ENCODE measurements at regions not wholly inside any gene's neighbourhood (a gene's known extent, or its start where the extent isn't known, plus 50 kb on each side); places are given as distances from the start of the nearest gene placed in this dataset.

DNA sequence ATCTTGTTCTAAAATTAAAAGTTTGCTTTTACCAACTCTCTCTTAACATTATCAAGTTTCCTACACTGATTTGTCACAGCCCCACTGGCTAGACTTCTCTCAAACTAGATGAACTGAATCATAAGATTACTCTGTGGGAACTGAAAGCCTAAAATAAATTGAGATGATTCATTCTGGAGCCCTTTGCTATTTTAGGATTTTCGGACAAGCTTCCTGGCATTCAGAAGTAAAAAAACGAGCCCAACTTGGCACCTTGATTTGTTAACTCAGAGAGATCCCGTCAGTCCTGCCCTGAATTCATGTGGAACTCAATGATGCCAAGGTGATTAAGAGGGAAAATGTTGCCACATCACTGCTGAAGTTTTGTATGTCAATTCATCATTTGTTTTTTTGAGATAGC is 122.0 kb upstream of the NRSN1 start:
- no peak for DNase-seq

DNA sequence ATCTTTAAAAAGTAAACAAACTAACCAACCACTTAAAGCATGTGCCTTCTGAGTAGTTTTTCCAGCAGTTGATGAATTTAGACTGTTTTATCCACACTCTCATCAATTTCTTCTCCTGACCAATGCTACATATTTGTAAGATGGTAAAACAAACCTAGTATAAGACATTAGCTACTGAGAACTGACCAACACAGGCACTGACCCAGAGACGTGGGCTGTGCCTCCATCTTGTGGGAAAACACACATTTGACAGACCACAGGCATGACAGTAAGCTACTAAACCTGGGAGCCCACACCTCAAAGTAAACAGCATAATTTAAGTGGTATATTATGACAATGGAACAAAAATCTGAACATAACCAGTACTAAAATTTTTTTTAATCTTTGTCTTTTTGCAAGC is 121.4 kb upstream of the NRSN1 start:
- no peak for DNase-seq

DNA sequence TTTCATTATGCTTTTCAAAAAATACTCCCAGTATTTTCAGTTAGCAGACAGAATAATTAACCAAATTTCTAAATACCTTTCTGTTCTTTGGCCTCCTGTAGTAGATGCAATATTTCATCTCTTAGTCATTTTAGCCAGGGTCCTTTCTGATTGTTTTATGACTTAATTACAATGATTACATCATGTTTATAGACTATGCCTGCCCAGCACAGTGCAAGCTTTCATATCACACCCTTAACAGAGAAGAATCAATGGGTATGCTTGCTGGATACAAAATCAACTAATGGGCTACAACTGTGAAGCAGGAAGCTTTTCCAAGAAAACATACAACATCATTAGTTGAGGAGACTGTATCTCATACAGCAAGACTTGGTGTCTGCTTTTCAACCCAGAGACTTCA is 119.8 kb upstream of the NRSN1 start:
- DNase-seq, result no peak

DNA sequence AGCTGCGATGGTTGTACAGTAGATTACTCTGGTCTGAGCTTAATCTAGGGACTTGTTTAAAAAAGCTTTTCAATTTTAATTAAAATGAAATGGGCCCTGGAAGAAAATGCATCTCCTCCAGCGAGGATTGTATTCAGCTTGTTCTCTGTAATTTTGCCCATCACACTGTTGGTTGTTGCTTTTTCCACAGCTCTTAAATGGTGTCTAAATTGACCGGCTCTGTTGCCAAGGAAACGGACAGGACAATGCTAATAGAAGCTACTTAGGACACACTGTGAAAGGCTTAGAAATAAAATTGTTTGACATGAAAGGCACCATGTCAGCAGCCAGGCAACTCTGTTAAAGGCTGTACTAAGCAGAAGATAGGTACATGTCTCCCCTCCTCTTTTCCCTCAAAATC is 116.7 kb upstream of the NRSN1 start:
- no peak for DNase-seq

DNA sequence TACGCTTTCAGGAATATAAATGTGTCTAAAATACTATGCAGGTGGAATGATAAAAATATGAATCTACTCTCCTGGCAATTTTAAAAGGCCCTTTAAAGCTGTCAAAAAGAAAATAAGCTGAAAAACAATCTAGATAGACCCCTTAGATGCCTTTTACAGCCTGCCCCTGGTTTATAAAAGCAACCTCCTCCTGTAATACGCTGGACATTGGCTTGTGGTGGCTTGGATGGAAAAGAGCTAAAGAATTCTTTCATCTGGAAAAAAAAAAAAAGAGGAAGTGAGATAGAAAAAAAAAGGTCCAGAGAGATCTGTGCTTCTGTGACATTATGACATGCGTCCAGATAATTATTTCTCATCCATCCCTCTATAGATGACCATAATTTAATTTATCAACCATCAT is 115.9 kb upstream of the NRSN1 start:
- DNase-seq, result no peak

DNA sequence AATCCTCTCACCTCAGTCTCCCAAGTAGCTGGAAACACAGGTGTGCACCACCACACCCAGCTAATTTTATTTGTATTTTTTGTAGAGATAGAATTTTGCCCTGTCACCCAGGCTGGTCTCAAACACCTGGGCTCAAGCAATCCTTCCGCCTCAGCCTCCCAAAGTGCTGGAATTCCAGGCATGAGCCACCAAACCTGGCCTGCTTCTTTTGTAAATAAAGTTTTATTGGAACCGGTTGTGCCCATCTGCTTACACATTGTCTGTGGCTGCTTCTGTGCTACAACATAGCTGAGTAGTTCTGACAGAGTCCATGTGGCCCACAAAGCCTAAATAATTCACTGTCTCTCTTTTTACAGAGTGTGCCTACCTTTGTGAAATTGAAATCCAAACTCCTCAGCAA is 109.7 kb upstream of the NRSN1 start:
- no peak for DNase-seq

DNA sequence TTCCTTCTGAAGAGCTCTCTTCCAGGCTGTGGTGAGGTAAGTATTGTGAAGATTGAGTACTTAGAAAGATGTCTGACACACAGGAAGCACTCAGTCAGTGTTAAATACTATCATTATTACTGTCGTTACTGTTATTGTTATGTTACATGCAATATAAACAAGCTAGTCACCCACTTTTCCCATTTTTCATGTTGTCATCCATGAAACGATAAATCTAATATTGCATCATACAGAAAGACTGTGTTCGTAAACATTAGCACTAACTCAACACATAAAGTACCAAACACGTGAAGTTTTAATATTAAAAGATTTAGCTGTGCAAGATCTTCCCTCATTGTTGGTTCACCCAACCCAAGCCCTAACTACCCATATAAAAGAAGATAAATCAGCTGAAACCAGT is 109.2 kb upstream of the NRSN1 start:
- DNase-seq, result no peak

DNA sequence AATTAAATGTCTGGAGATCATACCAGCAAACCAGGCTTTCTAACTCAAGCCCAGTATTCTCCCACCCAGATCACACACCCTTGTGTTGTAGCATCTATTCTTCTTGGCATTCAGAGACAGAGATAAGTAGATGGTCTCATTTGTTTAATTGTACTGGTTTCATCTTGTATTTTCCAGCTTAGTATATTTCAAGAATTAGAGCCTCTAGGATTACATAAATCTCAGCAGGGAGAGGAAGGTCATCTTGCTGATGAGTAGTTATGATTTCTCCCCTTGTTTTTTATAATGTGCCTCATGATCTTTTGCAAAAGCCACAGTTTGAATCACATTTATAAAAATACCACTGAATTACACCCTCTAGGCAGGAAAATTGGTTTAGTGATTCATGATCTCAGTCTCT is 106.6 kb upstream of the NRSN1 start:
- DNase-seq, result no peak

DNA sequence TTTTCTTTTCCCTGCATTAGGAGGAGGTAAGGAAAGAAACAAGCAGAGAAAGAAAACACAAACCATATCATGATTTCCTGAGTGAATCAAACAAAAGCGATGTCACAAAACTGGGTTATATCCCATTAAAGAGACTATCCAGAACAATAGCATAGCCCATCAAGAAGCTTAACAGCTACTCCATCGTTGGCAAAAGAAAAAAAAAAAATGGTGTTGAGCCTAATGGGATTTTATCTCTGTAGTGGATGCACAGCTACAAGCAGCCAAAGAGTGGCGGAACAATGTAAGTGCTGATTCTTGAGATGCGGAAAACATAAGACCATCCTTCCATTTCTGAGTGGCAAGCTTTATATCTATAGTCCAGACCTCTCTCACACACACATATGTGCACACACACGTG is 106.2 kb upstream of the NRSN1 start:
- no peak for DNase-seq

DNA sequence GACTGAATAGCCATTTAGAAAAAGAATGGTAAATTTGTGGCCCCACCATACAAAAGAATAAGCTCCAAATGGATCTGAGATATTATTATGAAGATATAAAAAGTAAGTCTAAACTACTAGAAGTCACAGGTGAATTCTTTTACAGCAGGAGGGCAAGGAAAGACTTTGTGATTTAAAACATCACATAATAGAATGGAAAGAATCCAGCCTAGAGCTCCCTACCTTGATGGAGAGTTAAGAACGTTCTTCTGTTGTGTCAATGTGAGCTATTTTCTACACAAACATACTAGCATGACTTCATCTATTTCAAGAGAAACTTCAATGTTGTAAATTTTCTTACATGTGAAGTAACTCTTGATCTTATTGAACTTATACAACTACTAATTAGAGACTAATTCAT is 100.0 kb upstream of the NRSN1 start:
- DNase-seq, result no peak

DNA sequence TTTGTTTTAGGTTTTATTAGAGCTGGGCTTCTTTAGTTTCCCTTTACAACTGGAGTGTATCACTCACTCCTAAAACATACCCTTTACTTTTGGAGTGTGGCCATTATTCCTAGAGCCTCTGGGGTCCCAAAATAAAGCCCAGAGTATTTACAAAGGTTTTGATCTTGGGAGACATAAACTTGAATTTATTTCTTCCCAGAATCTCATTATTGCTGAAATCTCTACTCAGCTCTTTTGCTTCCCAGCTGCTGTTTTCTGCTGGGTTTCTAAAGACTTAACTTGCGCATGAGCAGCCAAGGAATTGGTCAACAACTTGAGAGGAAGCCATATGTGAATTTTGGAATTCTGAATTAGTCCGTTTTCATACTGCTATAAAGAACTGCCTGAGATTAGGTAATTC is 94.5 kb upstream of the NRSN1 start:
- DNase-seq, result no peak

DNA sequence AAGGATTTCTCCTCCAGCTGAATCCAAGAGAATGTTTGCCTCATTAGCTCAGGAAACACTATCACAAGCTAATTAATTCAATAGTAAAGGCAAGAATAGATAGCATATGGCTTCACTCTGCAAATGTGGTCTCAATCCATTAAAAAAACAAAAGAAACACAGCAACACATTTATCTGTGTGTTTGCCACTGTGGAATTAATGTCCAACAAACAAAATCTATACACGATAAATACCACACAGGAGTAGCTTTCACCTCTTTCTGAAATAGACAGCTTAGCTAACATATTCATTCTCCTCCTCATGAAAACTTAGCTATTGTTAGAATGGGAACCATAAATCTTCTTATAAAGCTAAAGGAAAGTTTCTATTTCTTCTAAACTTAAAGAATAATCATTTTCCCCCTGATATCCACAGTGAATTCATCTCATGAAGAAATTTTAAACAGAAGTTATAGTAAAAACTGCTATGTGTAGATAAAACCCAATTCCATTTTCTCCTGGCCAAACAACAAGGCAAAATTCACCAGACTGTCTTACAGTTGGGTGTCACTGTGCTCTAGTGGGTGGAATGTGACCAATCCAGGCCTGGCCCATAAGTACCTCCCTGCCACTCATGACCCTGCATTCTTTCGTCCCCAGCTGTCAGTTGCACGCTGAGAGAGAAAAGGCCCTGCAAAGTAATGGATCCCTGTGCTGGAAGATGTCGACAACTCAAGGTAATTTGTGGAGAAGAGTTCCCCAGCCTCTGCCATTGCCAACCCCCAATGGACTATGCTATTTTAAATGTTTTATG is 92.9 kb upstream of the NRSN1 start:
- DNase-seq, result no peak

DNA sequence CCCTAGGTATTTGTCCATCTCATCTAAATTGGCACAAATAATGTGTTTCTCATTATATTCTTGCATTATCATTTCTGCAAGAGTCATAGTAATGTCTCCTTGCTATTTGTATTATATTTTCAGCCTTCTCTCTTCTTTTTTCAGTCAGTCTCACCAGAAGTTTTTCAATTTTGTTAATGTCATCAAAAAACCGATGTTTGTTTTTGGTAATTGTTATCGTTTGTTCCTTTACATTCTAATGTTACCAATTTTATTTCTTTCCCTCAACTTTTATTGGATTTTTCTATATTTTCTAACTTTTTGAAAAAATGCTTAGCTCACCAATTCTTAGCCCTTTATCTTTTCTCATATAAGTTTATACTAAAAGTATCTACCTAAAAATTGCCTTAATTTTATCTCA is 82.2 kb upstream of the NRSN1 start:
- no peak for DNase-seq

DNA sequence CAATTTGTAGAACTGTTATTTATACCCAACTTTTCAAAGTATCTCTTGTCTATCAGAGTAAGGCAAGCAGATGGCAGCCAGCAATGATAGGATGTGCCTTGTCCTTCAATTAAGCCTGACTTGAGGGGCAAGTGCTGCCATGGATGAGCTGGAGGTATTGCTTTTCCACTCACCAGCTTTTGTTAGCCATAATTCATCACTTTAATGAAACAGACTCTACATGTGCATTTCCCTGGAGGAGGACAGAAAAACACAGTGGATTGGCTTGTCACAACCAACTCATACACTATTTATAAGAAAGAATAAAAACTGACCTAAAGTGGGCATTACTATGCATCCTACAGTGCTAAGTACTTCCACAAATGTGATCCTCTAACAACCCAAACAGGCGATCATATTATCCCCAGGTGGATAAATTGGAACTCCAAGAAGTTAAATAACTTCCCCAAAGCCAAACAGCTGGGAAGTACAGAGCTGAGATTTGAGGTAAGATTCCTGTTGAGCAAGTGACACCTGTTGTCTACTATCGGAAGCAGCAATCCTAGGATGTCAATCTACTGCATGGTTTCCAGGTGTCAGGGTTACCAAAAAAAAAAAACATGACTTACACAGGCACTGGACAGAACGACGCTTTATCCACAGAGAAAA is 73.9 kb upstream of the NRSN1 start:
- no peak for DNase-seq

DNA sequence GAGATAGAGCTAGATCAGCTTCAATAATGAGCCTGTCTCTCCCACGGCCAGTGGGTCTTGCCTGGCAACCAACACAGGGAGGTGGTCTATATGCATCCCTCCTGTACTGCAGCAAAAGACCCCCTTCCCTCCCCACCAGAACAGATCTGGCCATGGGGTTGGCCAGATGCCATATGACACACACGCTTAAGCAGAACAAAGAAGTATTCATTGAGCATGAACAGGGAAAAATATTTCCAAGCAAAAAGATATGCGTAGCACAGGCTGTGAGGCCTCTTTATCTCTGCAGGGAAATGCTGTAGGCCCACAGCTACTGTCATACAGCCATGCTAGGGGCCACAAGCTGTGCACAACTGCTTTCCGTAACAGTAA is 73.4 kb upstream of the NRSN1 start:
- DNase-seq, result no peak

DNA sequence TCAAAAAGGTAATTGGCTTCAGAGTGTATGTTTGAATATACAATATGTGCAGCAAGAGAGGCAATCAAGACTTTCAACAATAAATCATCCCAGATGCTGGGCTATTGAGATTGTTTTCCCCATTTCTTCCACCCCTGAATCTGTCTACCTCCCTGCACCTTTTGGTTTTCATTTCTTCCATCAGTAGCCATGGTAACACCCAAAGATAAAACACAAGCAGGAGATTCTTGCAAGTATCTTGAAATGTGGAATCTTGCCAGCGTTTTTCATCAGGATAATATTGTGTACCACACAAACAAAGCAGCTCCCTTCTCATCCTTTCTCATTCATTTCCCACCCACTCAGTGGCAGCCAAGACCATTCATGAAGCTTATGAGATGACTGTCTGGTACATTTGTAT is 73.0 kb upstream of the NRSN1 start:
- DNase-seq, result no peak

DNA sequence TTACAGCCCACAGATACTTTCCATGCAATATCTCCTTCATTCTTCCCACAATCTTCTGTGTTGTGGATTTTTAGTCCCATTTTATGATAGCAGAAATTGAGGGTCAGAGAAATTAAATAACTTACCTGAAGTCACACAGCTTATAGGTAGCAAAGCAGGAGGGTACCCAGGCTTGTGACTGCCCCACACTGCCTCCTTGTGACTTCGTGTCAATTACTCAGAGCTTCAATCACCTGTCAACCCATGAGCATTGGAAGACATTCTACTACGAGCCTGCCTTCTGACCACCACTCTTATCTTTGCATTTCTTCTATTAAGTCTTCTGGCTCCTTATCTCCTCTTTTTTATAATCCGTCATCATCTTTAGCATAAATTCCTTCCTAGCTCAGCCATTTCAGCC is 71.6 kb upstream of the NRSN1 start:
- no peak for DNase-seq

DNA sequence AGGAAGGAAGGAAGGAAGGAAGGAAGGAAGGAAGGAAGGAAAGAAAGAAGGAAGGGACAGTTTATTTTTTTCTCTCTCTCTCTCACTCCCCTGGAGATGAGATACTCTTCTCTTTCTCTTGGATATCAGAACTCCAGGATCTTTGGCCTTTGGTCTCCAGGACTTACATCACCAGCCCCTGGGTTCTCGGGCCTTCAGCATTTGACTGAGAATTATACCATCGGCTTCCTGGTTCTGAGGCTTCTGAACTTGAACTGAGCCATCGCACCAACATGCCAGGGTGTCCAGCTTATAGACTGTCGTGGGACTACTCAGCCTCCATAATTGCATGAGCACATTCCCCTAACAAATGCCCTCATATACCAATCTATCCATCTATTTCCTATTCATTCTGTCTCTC is 69.4 kb upstream of the NRSN1 start:
- no peak for DNase-seq

DNA sequence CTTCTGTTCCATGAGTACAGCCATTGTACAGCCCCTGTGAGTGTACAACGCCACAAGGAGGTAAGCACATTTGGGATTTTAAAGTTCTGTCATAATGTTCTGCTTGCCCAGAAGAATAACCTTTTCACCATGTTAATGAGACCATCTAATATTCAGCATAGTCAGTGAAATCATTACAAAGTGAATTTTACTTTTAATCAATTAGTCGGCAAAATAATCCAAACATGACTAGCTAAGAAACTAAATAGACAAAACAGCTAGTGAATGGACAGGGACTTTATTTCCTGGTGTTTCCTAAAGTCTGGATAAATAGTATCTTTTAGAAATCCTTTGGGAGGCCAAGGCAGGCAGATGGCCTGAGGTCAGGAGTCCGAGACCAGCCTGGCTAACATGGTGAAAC is 69.0 kb upstream of the NRSN1 start:
- no peak for DNase-seq

DNA sequence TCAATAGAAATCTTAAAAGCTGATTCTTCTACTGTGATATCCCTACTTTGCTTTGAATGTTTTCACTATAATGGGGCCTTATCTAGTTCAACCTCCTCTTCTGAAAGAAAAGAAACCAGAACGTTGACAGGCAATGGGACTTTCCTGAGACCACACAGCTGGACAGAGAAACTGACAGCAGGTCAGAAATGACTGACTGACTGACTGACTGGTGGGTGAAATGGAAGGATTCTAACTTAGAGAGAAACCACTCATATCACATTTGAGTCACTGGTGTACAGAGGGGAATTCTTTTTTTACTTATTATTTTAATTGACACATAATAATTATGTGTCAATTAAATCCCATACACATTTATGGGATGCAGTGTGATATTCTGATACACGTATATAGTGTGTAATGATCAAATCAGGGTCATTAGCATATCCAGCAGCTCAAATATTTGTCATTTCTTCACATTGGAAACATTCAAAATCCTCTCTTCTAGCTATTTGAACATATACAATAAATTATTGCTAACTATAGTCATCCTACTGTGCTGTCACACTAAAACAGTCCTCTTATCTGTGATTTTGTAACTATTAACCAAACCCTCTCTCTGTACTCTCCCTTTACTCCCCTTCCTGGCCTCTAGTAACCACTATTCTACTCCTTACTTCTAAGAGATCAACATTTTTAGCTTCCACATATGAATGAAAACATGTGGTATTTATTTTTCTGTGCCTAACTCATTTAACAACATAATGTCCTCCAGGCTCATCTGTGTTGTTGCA is 64.8 kb upstream of the NRSN1 start:
- no peak for DNase-seq

DNA sequence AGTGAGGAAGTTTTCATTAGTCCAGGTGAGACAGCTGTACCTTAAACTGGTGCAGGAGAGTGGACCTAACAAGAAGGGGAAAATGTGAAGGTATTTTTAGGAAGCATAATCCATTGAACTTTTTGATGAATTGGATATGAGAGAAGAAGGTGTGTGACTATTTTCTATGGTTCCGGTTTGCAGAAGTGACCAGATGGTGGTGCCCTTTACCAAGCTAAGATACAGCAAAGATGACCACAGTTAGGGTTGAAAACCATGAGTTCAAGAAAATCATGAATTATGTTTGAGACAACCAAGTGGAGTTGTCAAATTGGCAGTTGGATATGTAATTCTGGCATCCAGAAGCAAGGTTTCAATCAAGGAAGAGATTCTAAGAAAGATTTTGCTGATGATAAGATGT is 61.9 kb upstream of the NRSN1 start:
- DNase-seq, result no peak

DNA sequence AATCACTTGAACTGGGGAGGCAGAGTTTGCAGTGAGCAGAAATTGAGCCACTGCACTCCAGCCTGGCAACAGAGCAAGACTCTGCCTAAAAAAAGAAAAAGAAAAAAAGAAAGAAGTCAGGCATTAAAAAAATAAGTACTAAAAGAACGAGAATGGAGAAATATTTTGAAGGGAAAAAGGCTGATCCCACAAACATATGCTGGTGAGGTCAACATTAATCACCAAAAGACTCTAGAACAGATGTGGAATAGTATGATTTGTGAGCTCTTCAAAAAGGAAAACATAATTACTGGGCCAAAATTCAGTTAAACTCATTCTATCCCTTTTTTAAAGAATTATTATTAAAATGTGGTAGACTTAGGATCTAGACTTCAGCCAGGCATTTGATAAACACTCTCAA is 61.2 kb upstream of the NRSN1 start:
- DNase-seq, result no peak

DNA sequence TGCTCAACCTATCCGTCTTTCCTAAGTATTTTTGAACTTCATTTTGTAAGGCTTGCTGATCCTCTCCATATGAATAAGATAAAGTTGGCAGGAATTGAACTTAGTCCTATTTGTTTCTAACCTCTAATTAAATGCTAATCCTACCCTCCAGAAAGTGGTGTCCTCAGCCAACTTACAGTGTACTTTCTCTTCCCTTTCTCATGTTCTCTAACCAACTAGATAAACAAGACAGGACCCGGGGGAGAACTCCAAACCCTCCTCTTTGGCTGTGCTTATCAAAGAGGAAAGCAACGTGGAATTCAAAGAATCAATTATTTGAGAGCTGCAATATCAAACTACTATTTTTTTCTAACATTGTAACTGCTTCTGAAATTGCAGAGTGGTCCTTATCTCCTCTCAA is 56.5 kb upstream of the NRSN1 start:
- DNase-seq, result no peak

DNA sequence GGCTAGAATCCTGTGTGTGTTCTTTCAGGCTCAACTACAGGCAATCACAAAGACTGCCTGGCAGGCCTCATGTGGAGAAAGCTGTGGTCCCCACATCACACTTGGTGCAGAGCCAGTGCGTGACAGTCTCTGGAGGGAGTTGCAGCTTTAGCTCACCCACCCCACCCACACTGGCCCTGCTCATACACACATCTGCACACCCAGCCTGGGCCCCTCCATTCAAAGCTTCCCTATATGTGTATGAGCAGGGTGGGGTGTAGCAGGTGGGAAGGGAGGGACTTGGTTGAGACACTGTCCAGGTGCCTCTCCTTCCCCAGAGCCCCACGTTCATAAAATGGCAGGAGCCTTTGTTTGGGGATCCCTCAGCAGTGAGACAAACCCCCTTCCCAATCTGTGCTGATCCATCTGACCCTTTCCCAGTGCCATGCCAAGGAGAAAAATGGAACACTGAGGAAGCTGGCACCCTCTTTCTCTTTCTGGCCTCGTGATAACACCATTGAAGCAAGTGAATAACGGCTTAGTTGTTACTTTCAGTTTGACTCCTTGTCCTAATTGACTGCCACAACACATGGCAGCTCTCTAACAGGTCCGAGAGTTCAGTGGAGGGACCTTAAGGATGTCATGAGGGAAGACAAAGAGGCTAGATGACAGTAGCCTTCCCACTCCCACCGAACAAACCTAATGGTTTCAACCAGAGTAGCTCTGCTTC is 53.8 kb upstream of the NRSN1 start:
- no peak for DNase-seq

All from CD4-positive, alpha-beta T cell treated with Interleukin-21 for 1 hour (primary cell).